ENCODE measurements at regions not wholly inside any gene's neighbourhood (a gene's known extent, or its start where the extent isn't known, plus 50 kb on each side); places are given as distances from the start of the nearest gene placed in this dataset.

GRCh38 chr3:194937882-194938321 lies 252.2 kb downstream of the FAM43A start:
- TF ChIP-seq CTCF (IDR thresholded peaks at IDR 0.05) = no peak
- TF ChIP-seq POLR2A (IDR thresholded peaks at IDR 0.05) = no peak
